ENCODE measurements at regions not wholly inside any gene's neighbourhood (a gene's known extent, or its start where the extent isn't known, plus 50 kb on each side); places are given as distances from the start of the nearest gene placed in this dataset.

GRCh38 chr14:25884657-25885056 lies 713.2 kb downstream of the NOVA1 start:
- TF ChIP-seq CTCF (IDR thresholded peaks at IDR 0.05) (no peak), POLR2A (IDR thresholded peaks at IDR 0.05) (no peak)

Measured in gastroesophageal sphincter (tissue), 3 donors.